ENCODE measurements at regions not wholly inside any gene's neighbourhood (a gene's known extent, or its start where the extent isn't known, plus 50 kb on each side); places are given as distances from the start of the nearest gene placed in this dataset.

- no peak for DNase-seq (ENCODE audit: low read depth)
Measured at GRCh38 chr10:36700123-36700522, 425.3 kb upstream of the ANKRD30A start.

- no peak for DNase-seq (ENCODE audit: low read depth)
Measured at GRCh38 chr10:36692759-36693158, 432.6 kb upstream of the ANKRD30A start.

GRCh38 chr10:36688717-36689116 is 436.7 kb upstream of the ANKRD30A start:
- no peak for DNase-seq (ENCODE audit: low read depth)

DNA sequence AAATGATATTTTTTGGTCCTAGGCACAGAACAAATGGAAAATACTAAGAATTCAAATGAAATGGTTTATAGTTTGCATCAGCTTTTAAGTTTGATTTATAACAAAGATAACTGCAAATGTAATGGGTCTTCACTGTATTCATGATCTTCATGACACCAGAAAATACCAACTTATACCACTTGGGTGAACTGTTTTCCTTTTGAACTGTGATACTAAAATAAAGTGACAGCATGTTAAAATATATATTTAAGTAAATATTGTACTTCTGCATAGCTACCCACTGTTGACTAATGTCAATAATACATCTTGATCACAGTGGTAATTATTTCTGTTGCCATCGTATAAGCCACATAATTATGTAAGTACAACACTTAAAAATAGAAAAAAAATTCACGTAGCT is 442.0 kb upstream of the ANKRD30A start:
- DNase-seq (ENCODE audit: low read depth): no peak

- no peak for DNase-seq (ENCODE audit: low read depth)
Measured at GRCh38 chr10:36681751-36682632, 443.4 kb upstream of the ANKRD30A start.

GRCh38 chr10:36679554-36679953 is 445.8 kb upstream of the ANKRD30A start:
- DNase-seq (ENCODE audit: low read depth): no peak

- DNase-seq (ENCODE audit: low read depth): no peak
Measured at GRCh38 chr10:36677431-36677768, 448.0 kb upstream of the ANKRD30A start.

GRCh38 chr10:36676756-36677430 is 448.5 kb upstream of the ANKRD30A start:
- DNase-seq (ENCODE audit: low read depth): peak; percentile 64

DNA sequence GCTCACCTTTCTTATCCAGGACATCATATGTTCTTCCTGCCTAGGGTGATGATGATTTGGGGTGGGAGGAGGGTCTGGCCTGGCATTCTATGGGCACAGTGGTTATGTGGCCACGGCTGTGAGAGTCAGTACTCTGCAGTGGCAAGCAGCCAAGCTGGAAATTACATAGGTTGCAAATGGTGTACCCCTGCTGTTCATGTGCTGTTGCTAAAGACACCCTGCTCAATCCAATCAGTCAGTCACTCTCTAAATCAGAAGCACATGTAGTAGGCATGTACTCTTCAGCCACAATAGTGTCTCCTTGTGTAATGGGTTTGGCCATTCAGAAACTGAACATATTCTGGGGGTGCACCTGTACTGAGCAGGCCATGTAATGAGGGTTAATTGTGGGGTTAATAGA is 449.1 kb upstream of the ANKRD30A start:
- no peak for DNase-seq (ENCODE audit: low read depth)

GRCh38 chr10:36675458-36675880 is 449.9 kb upstream of the ANKRD30A start:
- DNase-seq (ENCODE audit: low read depth): peak; percentile 61

GRCh38 chr10:36671607-36672006 is 453.8 kb upstream of the ANKRD30A start:
- peak; percentile 43 for DNase-seq (ENCODE audit: low read depth)

GRCh38 chr10:36670621-36671402 is 454.6 kb upstream of the ANKRD30A start:
- no peak for DNase-seq (ENCODE audit: low read depth)

- DNase-seq (ENCODE audit: low read depth): no peak
Measured at GRCh38 chr10:36669615-36670352, 455.6 kb upstream of the ANKRD30A start.

- no peak for DNase-seq (ENCODE audit: low read depth)
Measured at GRCh38 chr10:36666451-36666850, 458.9 kb upstream of the ANKRD30A start.

- no peak for DNase-seq (ENCODE audit: low read depth)
Measured at GRCh38 chr10:36662571-36662970, 462.8 kb upstream of the ANKRD30A start.

DNA sequence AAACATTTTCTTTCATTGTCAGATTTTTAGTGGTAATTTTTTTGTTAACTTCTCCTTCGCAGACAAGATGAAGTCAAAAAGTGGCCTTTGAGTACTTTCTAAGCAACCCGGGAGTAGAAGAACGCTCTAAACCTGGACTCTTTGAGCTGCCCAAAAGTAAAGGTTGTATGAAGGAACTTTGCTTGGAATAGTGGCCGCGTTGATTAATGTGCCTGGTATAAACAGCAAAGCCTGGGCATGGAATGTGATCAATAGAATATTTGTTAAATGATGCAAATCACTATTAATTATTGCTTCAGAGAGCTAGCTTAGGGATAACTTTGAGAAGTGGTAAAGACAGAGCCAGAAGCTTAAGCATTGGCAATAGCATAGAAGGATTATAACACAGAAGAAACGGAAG is 475.1 kb upstream of the ANKRD30A start:
- DNase-seq (ENCODE audit: low read depth): no peak

DNA sequence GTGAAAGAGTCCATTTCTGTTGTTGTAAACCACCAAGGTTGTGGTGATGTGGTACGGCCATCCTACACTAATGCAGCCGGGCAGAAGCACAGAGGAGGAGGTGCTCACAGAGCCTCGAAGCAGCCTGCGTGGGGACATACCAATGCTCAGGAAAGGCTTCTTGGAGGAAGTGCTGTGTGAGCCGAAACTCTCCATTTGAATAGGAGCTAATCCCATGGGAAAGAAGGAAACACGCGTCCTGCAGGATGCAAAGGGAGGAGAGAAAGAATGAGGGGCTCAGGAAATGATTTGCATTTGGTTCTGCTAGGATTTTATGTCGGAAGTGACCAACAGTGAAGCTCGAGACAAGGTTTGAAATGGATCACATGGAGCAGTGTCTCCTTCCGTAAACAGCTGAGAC is 477.9 kb upstream of the ANKRD30A start:
- DNase-seq (ENCODE audit: low read depth): no peak

GRCh38 chr10:36640626-36641025 is 484.8 kb upstream of the ANKRD30A start:
- DNase-seq (ENCODE audit: low read depth): no peak

DNA sequence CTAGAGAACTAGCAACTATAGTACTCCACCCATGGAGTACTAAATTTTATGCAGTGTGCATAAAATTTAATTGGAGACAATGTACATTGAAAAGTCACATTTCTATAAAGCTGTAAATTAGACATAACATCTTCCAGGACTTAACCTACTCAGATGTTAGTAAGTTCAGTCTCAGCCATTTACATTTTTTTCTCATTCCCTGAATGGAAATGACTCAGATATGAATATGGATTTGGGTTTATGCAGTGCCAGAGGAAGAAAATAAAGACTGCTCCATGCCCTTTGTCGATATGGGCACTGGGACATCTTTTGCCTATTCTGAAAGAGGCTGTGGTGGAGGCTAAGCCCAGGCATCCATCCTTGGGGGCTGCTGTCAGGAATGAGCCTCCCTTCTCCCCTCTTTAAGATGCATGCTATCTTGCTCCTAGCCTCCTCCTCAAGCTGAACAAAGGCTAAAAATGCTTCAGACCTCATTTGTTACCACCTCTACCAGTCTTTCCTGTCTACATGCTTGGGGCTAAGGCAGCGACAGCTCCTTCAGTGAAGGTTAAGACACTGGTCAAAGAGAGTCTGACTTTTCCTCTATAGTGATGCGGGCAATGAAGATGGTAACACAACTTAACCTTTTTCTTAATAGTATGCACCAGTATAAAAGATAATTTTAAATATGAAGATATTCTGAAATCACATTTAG is 486.8 kb upstream of the ANKRD30A start:
- no peak for DNase-seq (ENCODE audit: low read depth)

GRCh38 chr10:36636879-36637278 is 488.5 kb upstream of the ANKRD30A start:
- DNase-seq (ENCODE audit: low read depth): peak; percentile 21

GRCh38 chr10:36636285-36636839 is 489.0 kb upstream of the ANKRD30A start:
- no peak for DNase-seq (ENCODE audit: low read depth)

Data from amniotic epithelial cell (primary cell).